ENCODE measurements at regions not wholly inside any gene's neighbourhood (a gene's known extent, or its start where the extent isn't known, plus 50 kb on each side); places are given as distances from the start of the nearest gene placed in this dataset.

- TF ChIP-seq FOS (IDR thresholded peaks at IDR 0.05; ENCODE audit: low read depth, low read length) (no peak), CTCF (conservative IDR thresholded peaks at IDR 0.05; ENCODE audit: low read depth, low read length) (no peak)
These were observed 58.9 kb downstream of the NUDT11 start for GRCh38 chrX:51437521-51437920.
